Psoas muscle (tissue), 7 donors: ENCODE measurements at regions not wholly inside any gene's neighbourhood (a gene's known extent, or its start where the extent isn't known, plus 50 kb on each side); places are given as distances from the start of the nearest gene placed in this dataset.

Source experiments
- ATAC-seq, 4 donors: fragments of 200-7000 bp; cut with Tn5 transposase; one replicate each; pipeline ENCODE4 v1.9.1; 2020; ENCODE audit warnings: moderate library complexity in 3 of 4, mild to moderate bottlenecking in 2 of 4
- DNase-seq, 2 donors: peaks; one replicate each; pipeline ENCODE4 v3.0.0-alpha.2; 2020
- H3K27ac ChIP-seq: fragments of 200-600 bp; one replicate; pipeline ENCODE4 v1.8.0; 2022
- H3K27me3 ChIP-seq, 3 donors: fragments of 200-600 bp in 1 of 3; one replicate each; pipeline versions ENCODE4 v1.6.1 to v1.8.0; 2013 to 2022; ENCODE audit warnings: low read length in 2 of 3, mild to moderate bottlenecking in 2 of 3, moderate library complexity in 1 of 3; ENCODE audit not compliant: insufficient read depth in 3 of 3
- H3K36me3 ChIP-seq, 2 donors: fragments of 200-600 bp in 1 of 2; one replicate each; pipeline versions ENCODE4 v1.6.1 to v1.8.0; 2013 to 2022; ENCODE audit warnings: low read depth in 1 of 2, mild to moderate bottlenecking in 1 of 2, moderate library complexity in 1 of 2; ENCODE audit not compliant: insufficient read depth in 1 of 2
- H3K4me1 ChIP-seq: fragments of 200-600 bp; one replicate; pipeline ENCODE4 v1.8.0; 2022
- H3K4me3 ChIP-seq: fragments of 200-600 bp; one replicate; pipeline ENCODE4 v1.8.0; 2022; ENCODE audit warnings: mild to moderate bottlenecking
- H3K9me3 ChIP-seq: fragments of 200-600 bp; one replicate; pipeline ENCODE4 v1.8.0; 2022
- CTCF ChIP-seq: fragments of 200-600 bp; IDR thresholded peaks from one replicate; pipeline ENCODE4 v1.8.0; 2022; ENCODE audit warnings: antibody characterized with exemption
- WGBS, 3 donors: extraction: QIAGEN DNeasy Blood & Tissue Kit; methylation state at CpG; one replicate each; pipeline versions ENCODE4 v1.1.6 to v1.1.7; 2013; 5-methylcytosine and 5-hydroxymethylcytosine counted together
- intact Hi-C, 2 donors: fragments of 100-400 bp; cut with DNase I; formaldehyde crosslinking; loops; one replicate each; pipeline versions ENCODE4 v1.11.0 to v1.14.2; 2022
- donor health status: healthy with polysubstance abuse.
- donor health status: DM: no; HTN: no; CAD: no; lungs with moderate emphysema.
- donor health status: Bipolar disorder and iron deficiency.
- donor health status: healthy.
- donor health status: DM: yes; HTN: yes; CAD: no.
- donor health status: DM: no; HTN: no; CAD: no.
- donor health status: DM: yes; HTN: yes; CAD: no.

DNA sequence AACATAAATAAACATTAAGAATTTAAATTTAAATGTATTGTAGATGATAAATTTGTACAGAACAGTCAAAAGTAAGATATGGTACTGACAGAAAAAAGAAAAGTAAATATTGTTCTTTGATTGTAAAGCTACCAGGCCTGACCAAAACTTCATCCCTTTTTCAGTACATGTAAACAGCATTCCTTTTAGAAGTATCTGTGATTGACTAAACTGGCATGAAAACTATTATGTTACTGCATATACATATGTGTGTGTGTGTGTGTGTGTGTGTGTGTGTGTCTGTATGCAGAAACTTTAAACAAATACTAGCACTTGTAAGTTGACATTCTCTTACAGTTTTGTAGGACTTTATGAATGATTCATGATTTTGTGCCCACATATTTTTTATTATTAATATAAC, 270.9 kb downstream of the C12orf50 start:
- no peaks in the 10 kb centered on the region for H3K27me3 ChIP-seq
- H3K9me3 ChIP-seq: no peaks in the 10 kb centered on the region
- no peak overlapping the region for H3K27ac ChIP-seq
- H3K4me3 ChIP-seq: no peak overlapping the region
- no peak for DNase-seq
- no peaks in the 10 kb centered on the region for H3K4me1 ChIP-seq
- no peak for ATAC-seq
- intact Hi-C loops: no loop called here
- no peaks in the 10 kb centered on the region for H3K36me3 ChIP-seq
- no peak for TF ChIP-seq CTCF

DNA sequence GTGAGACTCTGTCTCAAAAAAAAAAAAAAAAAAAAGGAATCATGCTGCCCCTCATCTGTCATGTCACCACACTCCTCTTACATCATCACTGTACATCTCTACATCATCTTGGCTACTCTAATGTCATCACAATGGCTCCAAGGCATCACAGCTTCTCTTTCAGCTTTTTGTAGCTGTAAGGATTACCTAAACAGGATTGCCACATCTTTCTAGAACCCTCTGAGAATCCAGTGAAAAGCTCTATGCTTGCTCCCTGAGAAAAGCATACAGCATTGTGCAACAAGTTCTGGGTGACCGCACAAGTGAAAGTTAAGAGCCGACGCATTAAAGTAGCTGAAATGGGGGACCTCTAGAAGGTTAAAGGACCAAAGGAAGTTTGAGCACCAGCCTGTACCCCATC, 272.5 kb downstream of the C12orf50 start:
- ATAC-seq (no peak), DNase-seq (no peak)
- no peaks in the 10 kb centered on the region for H3K27me3 ChIP-seq
- no peak for TF ChIP-seq CTCF
- no peak overlapping the region for H3K27ac ChIP-seq
- no peaks in the 10 kb centered on the region for H3K4me1 ChIP-seq
- 95 to 99% (median 95%) methylated on average over 3 of the region's 3 CpGs for WGBS, 3 donors
- H3K9me3 ChIP-seq: no peaks in the 10 kb centered on the region
- H3K4me3 ChIP-seq: no peak overlapping the region
- H3K36me3 ChIP-seq: no peaks in the 10 kb centered on the region
- intact Hi-C loops: no loop called here

DNA sequence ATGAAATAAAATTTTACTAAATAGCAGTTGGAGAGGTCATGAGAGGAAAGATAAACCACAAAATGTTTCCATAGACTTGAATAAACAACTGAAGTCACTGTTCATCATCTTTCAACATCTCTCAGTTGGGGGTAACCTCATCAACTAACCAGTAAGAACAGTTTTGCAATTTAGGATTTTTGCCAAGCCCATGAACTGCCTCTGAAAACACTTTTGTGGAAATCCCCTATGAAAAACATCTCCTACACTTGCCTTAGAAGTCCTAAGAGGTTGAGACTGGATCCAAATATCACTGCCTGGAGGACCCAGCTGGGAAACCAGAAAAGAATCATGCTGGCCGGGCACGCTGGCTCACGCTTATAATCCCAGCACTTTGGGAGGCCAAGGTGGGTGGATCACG, 273.1 kb downstream of the C12orf50 start:
- no peaks in the 10 kb centered on the region for H3K4me1 ChIP-seq
- WGBS, 3 donors: 85 to 94% (median 93%) methylated on average over 4 of the region's 4 CpGs
- intact Hi-C loops: no loop called here
- H3K36me3 ChIP-seq: no peaks in the 10 kb centered on the region
- H3K4me3 ChIP-seq: no peak overlapping the region
- no peaks in the 10 kb centered on the region for H3K9me3 ChIP-seq
- no peak for ATAC-seq
- TF ChIP-seq CTCF: no peak
- H3K27ac ChIP-seq: no peak overlapping the region
- DNase-seq: no peak
- no peaks in the 10 kb centered on the region for H3K27me3 ChIP-seq

GRCh38 chr12:87728931-87729593, 300.1 kb downstream of the C12orf50 start:
- Histone ChIP-seq H3K36me3 (no peaks in the 10 kb centered on the region), H3K4me3 (no peak overlapping the region), H3K9me3 (no peaks in the 10 kb centered on the region), H3K27me3 (no peaks in the 10 kb centered on the region), H3K27ac (no peak overlapping the region), H3K4me1 (no peaks in the 10 kb centered on the region)
- no peak for ATAC-seq
- intact Hi-C loops: no loop called here
- 95 to 99% (median 97%) methylated on average over 2 of the region's 2 CpGs for WGBS, 3 donors
- no peak for DNase-seq
- TF ChIP-seq CTCF: no peak

DNA sequence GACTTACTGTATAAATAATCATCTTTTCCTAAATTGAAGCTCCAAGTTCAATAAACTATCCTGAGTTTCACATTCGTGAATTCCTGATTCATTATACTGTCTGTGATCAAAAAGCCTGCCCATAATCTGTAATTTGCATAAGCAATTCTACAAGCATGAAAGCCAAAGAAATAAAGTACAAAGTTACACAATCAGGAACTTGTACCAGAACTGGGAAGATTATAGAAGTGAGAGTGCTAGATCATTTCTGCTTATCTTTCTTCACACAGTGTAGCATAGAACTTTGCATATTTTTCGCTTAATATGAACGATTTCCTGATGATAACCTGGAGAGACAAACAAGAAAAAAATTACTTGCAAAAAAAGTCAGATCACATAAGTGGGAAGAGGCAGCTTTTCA, 308.2 kb downstream of the C12orf50 start:
- Histone ChIP-seq H3K9me3 (no peaks in the 10 kb centered on the region), H3K27me3 (no peaks in the 10 kb centered on the region), H3K36me3 (no peaks in the 10 kb centered on the region), H3K4me3 (no peak overlapping the region), H3K4me1 (no peaks in the 10 kb centered on the region), H3K27ac (no peak overlapping the region)
- DNase-seq: no peak
- 57 to 80% (median 79%) methylated on average over 3 of the region's 3 CpGs for WGBS, 3 donors
- intact Hi-C loops: no loop called here
- no peak for TF ChIP-seq CTCF
- no peak for ATAC-seq
